K562 (cell line): ENCODE measurements at regions not wholly inside any gene's neighbourhood (a gene's known extent, or its start where the extent isn't known, plus 50 kb on each side); places are given as distances from the start of the nearest gene placed in this dataset.

Experiments
- ATAC-seq: fragments of 200-7000 bp; cut with Tn5 transposase; 3 replicates; pipeline ENCODE4 v1.9.1; 2020; ENCODE audit warnings: moderate library complexity
- BruUV-seq: library from RNA; stranded (reverse); fragments of 400-500 nt; replicated peaks from 2 replicates; lab custom pipeline; 2021; lab: Mats Ljungman, UMichigan
- CTCF ChIA-PET: fragments of 300-600 bp; formaldehyde crosslinking; extraction: SDS; loops from one replicate; lab custom pipeline; 2021; ENCODE audit warnings: low intra/inter-chr PET ratio; lab: Yijun Ruan, JAX
- POLR2A ChIA-PET: fragments of 300-600, 350-650 bp; sonication (Branson Sonifier 250); formaldehyde crosslinking; extraction: SDS; loops from one replicate; lab custom pipeline; 2021; ENCODE audit warnings: antibody characterized with exemption, inconsistent platforms; lab: Yijun Ruan, JAX
- DNase-seq, 4 experiments: peaks; one replicate each; pipeline versions ENCODE4 v3.0.0 to v3.0.0-alpha.2; 2011 to 2018; ENCODE audit warnings: low spot score in 3 of 4, mixed read lengths in 3 of 4; ENCODE audit errors: extremely low read depth in 1 of 4
- FAIRE-seq: peaks from 2 replicates; lab custom pipeline; 2011; peaks lifted over from hg19 to GRCh38; lab: Jason Lieb, UNC
- H2AFZ ChIP-seq: 2 replicates; pipeline ENCODE4 v1.6.0; 2011; ENCODE audit warnings: low read depth, low read length, control low read depth, inconsistent platforms
- H3K27ac ChIP-seq: fragments of 200-600 bp; 3 replicates; pipeline ENCODE4 v1.8.0; 2011; ENCODE audit warnings: low read depth, mild to moderate bottlenecking, control low read depth, inconsistent platforms, low read length, moderate library complexity, mixed read lengths; ENCODE audit errors: extremely low read depth
- H3K27me3 ChIP-seq, 2 experiments: fragments of 300-600 bp in 1 of 2; 2 replicates in 1 of 2; 3 replicates in 1 of 2; pipeline versions ENCODE4 v1.6.0 to v1.8.0; 2011; ENCODE audit warnings: inconsistent platforms in 2 of 2, low read length in 2 of 2, mild to moderate bottlenecking in 1 of 2, mixed read lengths in 1 of 2, moderate library complexity in 1 of 2; ENCODE audit not compliant: control insufficient read depth in 2 of 2, insufficient read depth in 2 of 2
- H3K36me3 ChIP-seq: fragments of 300-600 bp; 3 replicates; pipeline ENCODE4 v1.8.0; 2011; ENCODE audit warnings: mild to moderate bottlenecking, low read length, inconsistent platforms; ENCODE audit not compliant: control insufficient read depth, insufficient read depth
- H3K4me1 ChIP-seq, 2 experiments: fragments of 200-600 bp in 1 of 2; replicated peaks in 1 of 2; 2 replicates in 1 of 2; 3 replicates in 1 of 2; pipeline versions ENCODE4 v1.5.1 to v1.8.0; 2011; ENCODE audit warnings: inconsistent platforms in 2 of 2, low read length in 2 of 2, mild to moderate bottlenecking in 1 of 2, mixed read lengths in 1 of 2, moderate library complexity in 1 of 2; ENCODE audit not compliant: control insufficient read depth in 2 of 2, insufficient read depth in 2 of 2
- H3K4me2 ChIP-seq: 2 replicates; pipeline ENCODE4 v1.6.1; 2011; ENCODE audit warnings: low read length, control low read depth, inconsistent platforms, mixed read lengths; ENCODE audit not compliant: insufficient read depth
- H3K4me3 ChIP-seq: fragments of 200-600 bp; sonication (generic), shearing (Covaris generic); 2 replicates; pipeline ENCODE4 v1.5.1; 2016; ENCODE audit warnings: control low read depth, inconsistent platforms
- H3K79me2 ChIP-seq: fragments of 200-600 bp; 3 replicates; pipeline ENCODE4 v1.8.0; 2011; ENCODE audit warnings: low read length, inconsistent platforms; ENCODE audit not compliant: control insufficient read depth, insufficient read depth
- H3K9ac ChIP-seq, 2 experiments: 2 replicates each; pipeline versions ENCODE4 v1.6.0 to v1.6.1; 2011; ENCODE audit warnings: low read depth in 2 of 2, low read length in 2 of 2, control low read depth in 1 of 2, inconsistent platforms in 1 of 2, mild to moderate bottlenecking in 1 of 2, mixed read lengths in 1 of 2; ENCODE audit not compliant: insufficient read depth in 1 of 2
- H3K9me1 ChIP-seq: one replicate; pipeline ENCODE4 v1.6.0; 2011; ENCODE audit warnings: inconsistent platforms, mild to moderate bottlenecking, low read length, moderate library complexity; ENCODE audit not compliant: control insufficient read depth, insufficient read depth
- H3K9me3 ChIP-seq: replicated peaks from 2 replicates; pipeline ENCODE4 v1.5.1; 2011; ENCODE audit warnings: low read depth, low read length, inconsistent platforms; ENCODE audit not compliant: control insufficient read depth, insufficient read depth
- H4K20me1 ChIP-seq: replicated peaks from 2 replicates; pipeline ENCODE4 v1.6.1; 2011; ENCODE audit warnings: low read length, inconsistent platforms, mixed read lengths; ENCODE audit not compliant: control insufficient read depth, insufficient read depth
- DDX20 ChIP-seq: fragments of 450-650 bp; IDR thresholded peaks from 2 replicates; pipeline ENCODE4 v1.6.1; 2016; ENCODE audit warnings: missing genetic modification characterization, low read depth, mild to moderate bottlenecking, missing compliant biosample characterization, moderate library complexity
- ELF1 ChIP-seq: fragments of 200-800 bp; sonication (Bioruptor generic); IDR thresholded peaks from 2 replicates; pipeline ENCODE4 v1.6.1; 2016; ENCODE audit warnings: missing genetic modification characterization, missing compliant biosample characterization
- HIVEP1 ChIP-seq: fragments of 250-450 bp; sonication (Bioruptor Pico); IDR thresholded peaks from 2 replicates; pipeline ENCODE4 v1.4.0; 2020; ENCODE audit warnings: mild to moderate bottlenecking
- MAFF ChIP-seq: IDR thresholded peaks from 2 replicates; pipeline ENCODE4 v1.6.1; 2012; ENCODE audit warnings: low read length, improper control_type of control experiment
- MECOM ChIP-seq: fragments of 250-450 bp; sonication (Bioruptor Pico); IDR thresholded peaks from 2 replicates; pipeline ENCODE4 v1.8.0; 2022; ENCODE audit warnings: inconsistent platforms
- SMARCE1 ChIP-seq: fragments of 450-650 bp; IDR thresholded peaks from 2 replicates; pipeline ENCODE4 v1.7.1; 2016; ENCODE audit warnings: mild to moderate bottlenecking
- SOX6 ChIP-seq: fragments of 450-650 bp; IDR thresholded peaks from 2 replicates; pipeline ENCODE4 v1.6.1; 2014; ENCODE audit warnings: mild to moderate bottlenecking
- TAF1 ChIP-seq: IDR thresholded peaks from 2 replicates; pipeline ENCODE4 v1.6.1; 2011; ENCODE audit warnings: mild to moderate bottlenecking, low read length, moderate library complexity; ENCODE audit not compliant: insufficient read depth, control insufficient read depth, severe bottlenecking; ENCODE audit errors: extremely low read depth
- TAL1 ChIP-seq: fragments of 450-650 bp; IDR thresholded peaks from 2 replicates; pipeline ENCODE4 v1.6.1; 2016; ENCODE audit warnings: mild to moderate bottlenecking
- TBP ChIP-seq: optimal IDR thresholded peaks from 2 replicates; pipeline ENCODE3; 2011; ENCODE audit warnings: low read depth, low read length, improper control_type of control experiment
- TOE1 ChIP-seq, 2 experiments: fragments of 450-650 bp in 1 of 2; sonication (generic) in 1 of 2; formaldehyde crosslinking in 1 of 2; IDR thresholded peaks; 2 replicates each; pipeline versions ENCODE4 v1.7.1 to v1.8.0; 2016 to 2022; ENCODE audit warnings: borderline replicate concordance in 2 of 2, mild to moderate bottlenecking in 2 of 2, antibody characterized with exemption in 1 of 2, inconsistent platforms in 1 of 2, low read depth in 1 of 2, missing genetic modification reagents in 1 of 2, moderate library complexity in 1 of 2
- ZNF124 ChIP-seq: sonication (generic); formaldehyde crosslinking; IDR thresholded peaks from 2 replicates; pipeline ENCODE4 v1.8.1; 2022; ENCODE audit warnings: missing genetic modification reagents
- WGBS: fragments of 100-300 bp; shearing (Covaris generic); methylation state at CpG from one replicate; pipeline ENCODE4 v1.1.6; 2016; ENCODE audit warnings: low coverage, mixed read lengths; ENCODE audit not compliant: insufficient coverage; ENCODE audit errors: missing lambda C conversion rate; 5-methylcytosine and 5-hydroxymethylcytosine counted together
- in situ Hi-C: fragments of 300-500 bp; cut with MboI; formaldehyde crosslinking; loops from 4 replicates; pipeline ENCODE4 v1.15.0; 2018; ENCODE audit warnings: inconsistent platforms, mixed read lengths
- intact Hi-C: fragments of 100-400 bp; cut with micrococcal nuclease; formaldehyde crosslinking; loops from 2 replicates; pipeline ENCODE4 v1.14.2; 2022
- TF ChIP-seq, protein P1 (sequence below): fragments of 250-450 bp; sonication (Bioruptor Pico); IDR thresholded peaks from 2 replicates; pipeline ENCODE4 v1.8.0; 2021; ENCODE audit warnings: borderline replicate concordance, mild to moderate bottlenecking, moderate library complexity; ENCODE audit not compliant: poor library complexity, severe bottlenecking
- TF ChIP-seq, protein P2 (sequence below): fragments of 450-650 bp; conservative IDR thresholded peaks from 2 replicates; pipeline ENCODE4 v1.6.1; 2016; ENCODE audit warnings: missing genetic modification characterization, low read depth, mild to moderate bottlenecking, control low read depth, missing compliant biosample characterization
- TF ChIP-seq, protein P3 (sequence below): fragments of 250-450 bp; sonication (Bioruptor Pico); IDR thresholded peaks from 2 replicates; pipeline ENCODE4 v1.5.0; 2021; ENCODE audit warnings: mild to moderate bottlenecking, moderate library complexity
- TF ChIP-seq, protein P4 (sequence below): sonication (generic); formaldehyde crosslinking; IDR thresholded peaks from 2 replicates; pipeline ENCODE4 v1.8.1; 2023; ENCODE audit warnings: mild to moderate bottlenecking, missing genetic modification reagents, moderate library complexity

DNA sequence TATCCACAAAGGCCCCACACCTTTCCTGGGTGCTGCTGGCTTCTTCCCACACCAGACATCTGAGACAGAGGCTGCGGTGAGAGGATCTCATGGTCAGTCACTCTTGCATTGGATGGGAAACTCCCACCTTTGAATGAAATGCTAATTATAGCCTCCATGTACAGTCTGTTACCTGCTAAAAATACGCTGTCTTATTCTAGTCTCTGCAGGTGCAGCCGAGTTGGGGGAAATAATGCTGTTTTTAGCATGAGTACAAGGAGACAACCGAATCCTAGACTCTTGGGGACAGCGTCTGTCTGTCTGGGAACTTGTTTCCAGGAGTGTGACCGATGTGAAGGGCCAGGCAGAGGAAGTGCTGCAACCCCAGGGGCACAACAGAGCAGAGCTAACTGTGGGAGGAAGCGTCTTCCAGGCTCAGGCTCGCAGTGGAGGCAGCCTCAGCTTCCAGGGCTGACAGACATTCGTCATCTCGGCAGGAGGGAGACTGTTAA is 286.2 kb downstream of the PREX1 start (continued):
- no peak for TF ChIP-seq TOE1 (IDR thresholded peaks at IDR 0.05; ENCODE audit: borderline replicate concordance)
- TF ChIP-seq TOE1 (CRISPR knock-in tag; IDR thresholded peaks at IDR 0.05; ENCODE audit: borderline replicate concordance, low read depth) = no peak
- no peak for TF ChIP-seq ELF1
- TF ChIP-seq, protein P1, sequence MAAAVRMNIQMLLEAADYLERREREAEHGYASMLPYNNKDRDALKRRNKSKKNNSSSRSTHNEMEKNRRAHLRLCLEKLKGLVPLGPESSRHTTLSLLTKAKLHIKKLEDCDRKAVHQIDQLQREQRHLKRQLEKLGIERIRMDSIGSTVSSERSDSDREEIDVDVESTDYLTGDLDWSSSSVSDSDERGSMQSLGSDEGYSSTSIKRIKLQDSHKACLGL = no peak
- no peak for TF ChIP-seq TAF1
- no peak for TF ChIP-seq MAFF
- no peak for TF ChIP-seq TBP
- TF ChIP-seq, protein P2, sequence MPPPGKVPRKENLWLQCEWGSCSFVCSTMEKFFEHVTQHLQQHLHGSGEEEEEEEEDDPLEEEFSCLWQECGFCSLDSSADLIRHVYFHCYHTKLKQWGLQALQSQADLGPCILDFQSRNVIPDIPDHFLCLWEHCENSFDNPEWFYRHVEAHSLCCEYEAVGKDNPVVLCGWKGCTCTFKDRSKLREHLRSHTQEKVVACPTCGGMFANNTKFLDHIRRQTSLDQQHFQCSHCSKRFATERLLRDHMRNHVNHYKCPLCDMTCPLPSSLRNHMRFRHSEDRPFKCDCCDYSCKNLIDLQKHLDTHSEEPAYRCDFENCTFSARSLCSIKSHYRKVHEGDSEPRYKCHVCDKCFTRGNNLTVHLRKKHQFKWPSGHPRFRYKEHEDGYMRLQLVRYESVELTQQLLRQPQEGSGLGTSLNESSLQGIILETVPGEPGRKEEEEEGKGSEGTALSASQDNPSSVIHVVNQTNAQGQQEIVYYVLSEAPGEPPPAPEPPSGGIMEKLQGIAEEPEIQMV = no peak
- no peak for TF ChIP-seq DDX20 (tag)

DNA sequence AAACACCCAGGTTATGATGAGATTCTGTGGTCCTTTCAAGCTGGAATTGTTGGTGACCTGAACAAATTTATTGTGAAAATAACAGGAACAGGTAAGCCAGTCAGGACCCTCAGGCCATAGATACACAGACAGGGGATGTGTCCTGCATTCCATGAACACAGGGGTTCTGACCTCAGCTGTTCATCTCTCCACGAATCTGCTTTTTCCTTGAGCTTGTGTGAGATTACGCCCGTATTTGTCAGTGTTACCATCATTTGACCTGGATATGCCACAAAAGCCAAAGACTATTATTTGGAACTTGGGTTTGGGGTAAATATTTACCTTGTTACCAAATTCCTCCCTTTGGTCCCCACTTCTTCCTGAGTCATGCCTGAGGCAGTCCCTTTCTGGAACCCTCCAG is 288.9 kb downstream of the PREX1 start:
- ATAC-seq = no peak
- Histone ChIP-seq H3K9ac (no peak overlapping the region), H3K27me3 (peaks cover 3 to 8% of the 10 kb centered on the region in 2 experiments; a peak in 3 of 5 replicates), H2AFZ (no peak overlapping the region), H3K36me3 (no peaks in the 10 kb centered on the region), H3K4me3 (no peak overlapping the region), H3K4me1 (no peaks in the 10 kb centered on the region), H3K9me3 (no peaks in the 10 kb centered on the region), H3K4me2 (no peak overlapping the region), H3K27ac (no peak overlapping the region), H3K9me1 (no peaks in the 10 kb centered on the region), H4K20me1 (no peaks in the 10 kb centered on the region), H3K79me2 (no peaks in the 10 kb centered on the region)
- intact Hi-C loops (no loop called here), in situ Hi-C loops (no loop called here)
- FAIRE-seq = no peak
- WGBS = 0% methylated on average over 3 of the region's 3 CpGs
- no TSS peak for BruUV-seq
- DNase-seq = no peak
- POLR2A ChIA-PET = interaction anchor here (0.7 to 1.7 kb wide), 3 partner anchors 8 to 104 kb away, joined by 4 to 5 read pairs (median 4); no protein-coding TSS in a partner anchor
- CTCF ChIA-PET = no interaction called here
- TF ChIP-seq HIVEP1 (CRISPR knock-in tag) (no peak), MECOM (CRISPR knock-in tag) (no peak), TAL1 (no peak), ZNF124 (no peak), SMARCE1 (no peak), SOX6 (no peak)
- TF ChIP-seq, protein P3, sequence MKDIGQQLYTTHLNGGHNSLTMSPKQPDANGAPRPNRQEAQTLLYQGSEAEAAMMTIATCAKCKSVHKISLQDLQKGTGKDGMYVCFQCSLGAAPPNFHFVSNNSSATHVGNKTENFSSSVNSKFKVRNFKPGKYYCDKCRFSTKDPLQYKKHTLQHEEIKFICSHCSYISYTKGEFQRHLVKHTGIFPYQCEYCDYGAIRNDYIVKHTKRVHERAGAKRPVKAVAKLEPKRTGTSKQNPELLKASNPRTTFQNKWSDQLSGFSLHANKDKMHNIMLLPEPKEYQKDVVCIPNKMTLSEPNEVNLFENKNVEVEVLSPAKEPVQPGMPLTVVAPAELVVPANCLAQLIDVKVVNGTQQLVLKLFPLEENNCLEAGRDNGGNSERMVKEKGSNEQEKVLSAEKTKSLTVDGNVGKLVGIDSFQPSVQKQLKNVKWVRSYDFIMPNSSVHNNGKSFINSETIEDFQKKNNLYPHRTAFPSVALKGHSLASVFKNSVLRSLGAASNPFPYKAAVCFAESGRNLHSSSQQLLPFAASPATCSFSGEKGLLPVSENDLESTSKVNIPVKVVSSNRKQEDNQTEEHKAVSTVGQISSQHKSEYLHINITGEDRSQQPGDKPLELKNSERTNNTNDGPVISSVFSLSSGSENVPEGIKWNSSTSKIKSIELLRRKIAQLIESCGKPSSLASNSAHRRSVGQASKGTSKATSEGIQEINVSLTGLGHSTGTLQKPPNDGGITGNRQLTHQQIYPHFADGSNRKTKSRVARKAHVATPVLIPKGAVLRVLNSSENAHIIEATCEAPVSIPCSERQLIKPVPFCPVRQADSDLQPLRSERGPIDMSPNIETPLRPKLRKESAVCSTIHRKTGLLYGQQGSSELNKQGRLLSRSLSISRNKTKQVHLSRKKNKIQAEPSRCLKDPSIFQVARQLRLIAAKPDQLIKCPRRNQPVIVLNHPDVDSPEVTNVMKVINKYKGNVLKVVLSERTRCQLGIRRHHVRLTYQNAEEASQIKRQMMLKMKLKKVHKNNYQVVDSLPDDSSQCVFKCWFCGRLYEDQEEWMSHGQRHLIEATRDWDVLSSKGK (CRISPR knock-in tag) = no peak
- TF ChIP-seq, protein P4, sequence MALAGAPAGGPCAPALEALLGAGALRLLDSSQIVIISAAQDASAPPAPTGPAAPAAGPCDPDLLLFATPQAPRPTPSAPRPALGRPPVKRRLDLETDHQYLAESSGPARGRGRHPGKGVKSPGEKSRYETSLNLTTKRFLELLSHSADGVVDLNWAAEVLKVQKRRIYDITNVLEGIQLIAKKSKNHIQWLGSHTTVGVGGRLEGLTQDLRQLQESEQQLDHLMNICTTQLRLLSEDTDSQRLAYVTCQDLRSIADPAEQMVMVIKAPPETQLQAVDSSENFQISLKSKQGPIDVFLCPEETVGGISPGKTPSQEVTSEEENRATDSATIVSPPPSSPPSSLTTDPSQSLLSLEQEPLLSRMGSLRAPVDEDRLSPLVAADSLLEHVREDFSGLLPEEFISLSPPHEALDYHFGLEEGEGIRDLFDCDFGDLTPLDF (CRISPR knock-in tag) = no peak
